Endothelial cell of umbilical vein (primary cell): ENCODE measurements at regions not wholly inside any gene's neighbourhood (a gene's known extent, or its start where the extent isn't known, plus 50 kb on each side); places are given as distances from the start of the nearest gene placed in this dataset.

ENCODE experiments used
- MYC ChIP-seq: IDR thresholded peaks from one replicate; pipeline ENCODE4 v1.6.1; 2011; ENCODE audit warnings: mild to moderate bottlenecking, low read depth, low read length
- POLR2AphosphoS5 ChIP-seq: IDR thresholded peaks from 2 replicates; pipeline ENCODE4 v1.6.1; 2012; ENCODE audit warnings: low read depth, mild to moderate bottlenecking, control low read depth, low read length, moderate library complexity; ENCODE audit not compliant: insufficient read depth
- TF ChIP-seq, protein P1 (sequence below), 2 donors: IDR thresholded peaks; 1 replicate in 1 of 2; 2 replicates in 1 of 2; pipeline ENCODE4 v1.5.1; 2011; ENCODE audit warnings: low read length in 2 of 2, mild to moderate bottlenecking in 2 of 2, moderate library complexity in 2 of 2, control low read depth in 1 of 2, inconsistent platforms in 1 of 2, low read depth in 1 of 2; ENCODE audit not compliant: insufficient read depth in 1 of 2; ENCODE audit errors: extremely low read depth in 1 of 2
- TF ChIP-seq, protein P2 (sequence below): IDR thresholded peaks from 2 replicates; pipeline ENCODE4 v1.6.1; 2011; ENCODE audit not compliant: insufficient read depth, insufficient read length

DNA sequence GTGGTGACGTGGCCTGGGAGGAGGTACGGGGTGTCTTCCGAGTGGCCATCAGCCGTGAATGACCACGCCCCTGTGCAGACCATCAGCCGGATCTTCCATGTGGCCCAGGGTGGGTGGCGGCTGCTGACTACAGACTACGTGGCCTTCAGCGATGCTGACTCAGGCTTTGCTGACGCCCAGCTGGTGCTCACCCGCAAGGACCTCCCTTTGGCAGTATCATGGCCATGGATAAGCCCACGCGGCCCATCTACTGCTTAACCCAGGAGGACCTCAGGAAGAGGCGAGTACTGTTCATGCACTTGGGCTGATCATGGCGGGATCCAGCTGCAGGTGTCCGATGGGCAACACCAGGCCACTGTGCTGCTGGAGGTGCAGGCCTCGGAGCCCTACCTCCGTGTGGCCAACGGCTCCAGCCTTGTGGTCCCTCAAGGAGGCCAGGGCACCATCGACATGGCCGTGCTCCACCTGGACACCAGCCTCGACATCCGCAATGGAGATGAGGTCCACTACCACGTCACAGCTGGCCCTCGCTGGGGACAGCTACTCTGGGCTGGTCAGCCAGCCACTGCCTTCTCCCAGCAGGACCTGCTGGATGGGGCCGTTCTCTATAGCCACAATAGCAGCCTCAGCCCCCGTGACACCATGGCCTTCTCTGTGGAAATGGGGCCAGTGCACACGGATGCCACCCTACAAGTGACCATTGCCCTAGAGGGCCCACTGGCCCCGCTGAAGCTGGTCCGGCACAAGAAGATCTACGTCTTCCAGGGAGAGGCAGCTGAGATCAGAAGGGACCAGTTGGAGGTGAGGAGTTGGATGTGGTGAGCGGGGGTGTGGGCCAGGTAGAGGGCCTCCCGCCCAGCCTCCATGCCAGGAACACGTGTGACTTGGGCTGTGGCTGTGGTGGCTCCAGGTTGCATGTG, 178.4 kb downstream of the TBC1D2B start:
- TF ChIP-seq POLR2AphosphoS5 (no peak), MYC (no peak)
- TF ChIP-seq, protein P1, sequence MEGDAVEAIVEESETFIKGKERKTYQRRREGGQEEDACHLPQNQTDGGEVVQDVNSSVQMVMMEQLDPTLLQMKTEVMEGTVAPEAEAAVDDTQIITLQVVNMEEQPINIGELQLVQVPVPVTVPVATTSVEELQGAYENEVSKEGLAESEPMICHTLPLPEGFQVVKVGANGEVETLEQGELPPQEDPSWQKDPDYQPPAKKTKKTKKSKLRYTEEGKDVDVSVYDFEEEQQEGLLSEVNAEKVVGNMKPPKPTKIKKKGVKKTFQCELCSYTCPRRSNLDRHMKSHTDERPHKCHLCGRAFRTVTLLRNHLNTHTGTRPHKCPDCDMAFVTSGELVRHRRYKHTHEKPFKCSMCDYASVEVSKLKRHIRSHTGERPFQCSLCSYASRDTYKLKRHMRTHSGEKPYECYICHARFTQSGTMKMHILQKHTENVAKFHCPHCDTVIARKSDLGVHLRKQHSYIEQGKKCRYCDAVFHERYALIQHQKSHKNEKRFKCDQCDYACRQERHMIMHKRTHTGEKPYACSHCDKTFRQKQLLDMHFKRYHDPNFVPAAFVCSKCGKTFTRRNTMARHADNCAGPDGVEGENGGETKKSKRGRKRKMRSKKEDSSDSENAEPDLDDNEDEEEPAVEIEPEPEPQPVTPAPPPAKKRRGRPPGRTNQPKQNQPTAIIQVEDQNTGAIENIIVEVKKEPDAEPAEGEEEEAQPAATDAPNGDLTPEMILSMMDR (IDR thresholded peaks at IDR 0.05; ENCODE audit: extremely low read depth in 1 of 2, insufficient read depth in 1 of 2, low read depth in 1 of 2, low read length in 2 of 2): no peak
- TF ChIP-seq, protein P2, sequence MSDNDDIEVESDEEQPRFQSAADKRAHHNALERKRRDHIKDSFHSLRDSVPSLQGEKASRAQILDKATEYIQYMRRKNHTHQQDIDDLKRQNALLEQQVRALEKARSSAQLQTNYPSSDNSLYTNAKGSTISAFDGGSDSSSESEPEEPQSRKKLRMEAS: no peak
